ENCODE measurements at regions not wholly inside any gene's neighbourhood (a gene's known extent, or its start where the extent isn't known, plus 50 kb on each side); places are given as distances from the start of the nearest gene placed in this dataset.

DNA sequence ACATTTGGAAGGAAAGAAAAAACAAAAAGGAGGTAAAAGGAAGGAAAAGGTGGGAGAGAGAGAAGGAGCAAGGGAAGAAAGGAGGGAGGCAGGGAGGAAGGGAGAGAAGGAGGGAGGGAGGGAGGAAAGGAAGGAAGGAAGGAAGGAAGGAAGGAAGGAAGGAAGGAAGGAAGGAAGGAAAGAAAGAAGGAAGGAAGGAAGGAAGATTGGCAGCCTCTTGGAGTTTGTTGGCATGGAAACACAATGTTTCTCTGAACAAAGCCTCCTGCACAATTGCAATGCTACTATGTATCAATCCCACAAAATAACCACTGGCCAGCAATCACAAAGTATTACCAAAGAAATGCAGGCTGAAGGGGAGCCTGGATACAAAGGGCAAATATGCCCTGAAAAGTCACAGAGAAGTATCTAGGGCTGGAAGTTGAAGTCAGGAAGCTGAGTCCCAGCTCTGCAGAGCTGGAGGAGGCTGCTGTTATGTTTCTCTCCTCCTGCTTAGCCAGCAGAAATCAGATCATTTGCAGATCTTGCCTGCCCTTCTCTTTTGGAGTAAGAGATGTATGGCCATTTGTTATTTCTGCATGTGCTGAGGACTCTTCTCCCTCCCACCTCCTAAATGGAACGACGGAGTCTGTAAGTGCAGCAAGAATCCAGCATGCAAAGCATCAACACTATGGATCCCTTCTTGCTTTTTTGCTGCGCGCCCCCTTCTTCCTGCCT lies 195.9 kb upstream of the LDB2 start:
- intact Hi-C loops (cut with DNase I), result no loop called here
- no peak for DNase-seq (ENCODE audit: low spot score)

DNA sequence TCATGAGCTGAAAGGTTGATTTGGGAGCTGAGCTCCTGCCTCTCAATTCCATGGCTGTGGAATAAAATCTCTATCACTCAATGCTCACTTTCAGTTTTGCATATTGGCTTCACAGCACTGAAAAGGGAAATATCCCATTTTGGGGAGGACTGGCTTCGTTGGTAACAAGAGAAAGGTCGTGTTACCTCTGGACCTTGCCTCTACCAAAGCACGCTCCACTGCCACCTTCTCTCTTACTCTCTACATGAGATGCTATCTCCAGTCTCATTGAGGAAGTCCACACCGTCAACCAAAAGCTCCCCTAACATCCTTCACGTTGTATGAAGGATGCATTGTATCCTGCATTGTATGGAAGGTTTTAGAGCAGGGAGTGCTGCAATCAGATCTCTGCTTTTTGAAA lies 195.0 kb upstream of the LDB2 start:
- intact Hi-C loops (cut with DNase I), result no loop called here
- DNase-seq (ENCODE audit: low spot score), result no peak

DNA sequence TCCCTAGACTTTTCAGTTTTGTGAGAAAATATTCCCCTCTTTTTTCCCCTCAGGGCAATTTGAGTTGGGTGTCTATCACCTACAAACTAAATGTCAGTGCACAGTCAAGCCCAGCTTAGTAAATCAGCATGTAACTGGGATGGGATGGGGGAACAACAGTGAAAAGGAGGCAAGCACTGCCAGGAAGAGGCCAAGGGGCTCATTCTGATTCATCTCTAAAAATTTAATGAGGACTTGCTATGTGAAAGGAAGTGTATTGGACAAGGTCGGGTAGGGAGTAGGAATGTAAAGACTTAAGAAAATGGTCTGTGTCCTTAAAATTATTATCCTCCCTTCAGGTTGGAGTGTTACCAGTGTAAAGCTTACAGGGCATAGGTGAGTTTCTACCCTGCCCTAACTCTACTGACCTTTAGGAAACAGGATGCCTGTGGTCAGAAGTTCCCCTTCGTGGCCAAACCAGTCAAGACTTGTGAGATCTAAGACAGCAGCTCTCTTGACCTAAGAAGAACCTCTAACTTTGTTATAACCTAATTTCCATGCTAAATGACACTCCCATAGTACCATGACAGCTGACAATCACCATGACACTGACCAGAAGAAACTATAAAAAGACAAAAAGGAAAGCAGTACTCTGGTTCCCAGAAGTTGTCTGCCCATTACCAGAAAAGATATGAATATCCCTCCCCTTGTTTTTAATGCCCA lies 194.4 kb upstream of the LDB2 start:
- intact Hi-C loops (cut with DNase I), result no loop called here

DNA sequence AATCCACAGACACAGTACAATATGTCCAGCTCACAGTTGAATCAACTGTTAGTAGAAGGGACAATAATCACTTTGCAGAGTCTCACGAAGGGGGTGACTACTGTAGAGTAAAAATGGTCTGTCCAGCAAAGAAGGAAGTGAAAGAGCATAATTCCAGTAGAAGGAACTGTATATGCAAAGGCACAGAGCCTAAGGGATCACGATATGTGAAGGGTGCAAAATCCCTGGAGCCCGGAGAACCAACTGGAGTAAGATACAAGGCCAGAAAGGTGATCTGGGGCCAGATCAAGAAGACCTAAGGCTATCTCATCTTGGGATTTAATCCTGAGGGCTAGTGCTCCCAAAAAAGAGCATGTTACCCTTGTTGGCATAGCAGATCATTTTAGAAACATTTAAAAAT lies 192.7 kb upstream of the LDB2 start:
- intact Hi-C loops (cut with DNase I), result no loop called here
- DNase-seq (ENCODE audit: low spot score), result no peak

More for the DNA sequence above, 194.4 kb upstream of the LDB2 start:
- no peak for DNase-seq (ENCODE audit: low spot score)

DNA sequence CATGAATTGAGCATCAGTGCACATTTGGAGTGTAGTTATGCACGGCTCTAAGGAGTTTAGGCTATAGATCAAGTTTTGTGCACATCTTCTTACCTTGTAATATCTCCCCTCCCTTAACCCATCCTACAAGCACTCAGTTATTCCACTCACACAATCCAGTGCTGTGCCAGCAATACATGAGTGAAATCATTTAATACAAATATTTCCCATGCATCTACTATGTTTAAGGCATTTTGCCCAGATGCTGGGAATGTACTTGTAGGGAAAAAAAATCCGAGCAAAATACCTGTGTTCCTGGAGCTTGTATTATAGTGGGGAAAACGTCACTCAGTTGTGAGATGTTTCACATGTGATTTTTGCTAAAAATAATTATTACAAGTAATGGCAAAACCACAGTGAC lies 191.6 kb upstream of the LDB2 start:
- DNase-seq (ENCODE audit: low spot score), result no peak
- intact Hi-C loops (cut with DNase I), result no loop called here

DNA sequence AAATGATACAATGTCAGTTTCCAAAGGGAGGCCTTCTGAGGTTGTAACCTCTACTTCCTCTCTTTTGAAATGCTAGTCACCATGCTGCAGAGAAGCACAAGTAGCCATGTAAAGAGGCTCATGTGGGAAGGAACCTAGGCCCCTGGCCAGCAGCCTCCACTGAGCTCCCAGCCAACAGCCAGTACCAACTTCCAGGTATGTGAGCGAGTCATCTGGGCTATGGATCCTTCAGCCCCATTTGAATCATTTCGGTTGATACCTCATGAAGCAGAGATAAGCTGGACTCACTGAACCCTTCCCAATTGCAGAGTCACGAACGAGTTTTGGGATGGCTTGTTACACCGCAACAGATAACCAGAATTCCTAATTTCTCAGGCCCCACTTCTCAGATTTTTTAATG lies 187.0 kb upstream of the LDB2 start:
- intact Hi-C loops (cut with DNase I), result no loop called here
- no peak for DNase-seq (ENCODE audit: low spot score)

DNA sequence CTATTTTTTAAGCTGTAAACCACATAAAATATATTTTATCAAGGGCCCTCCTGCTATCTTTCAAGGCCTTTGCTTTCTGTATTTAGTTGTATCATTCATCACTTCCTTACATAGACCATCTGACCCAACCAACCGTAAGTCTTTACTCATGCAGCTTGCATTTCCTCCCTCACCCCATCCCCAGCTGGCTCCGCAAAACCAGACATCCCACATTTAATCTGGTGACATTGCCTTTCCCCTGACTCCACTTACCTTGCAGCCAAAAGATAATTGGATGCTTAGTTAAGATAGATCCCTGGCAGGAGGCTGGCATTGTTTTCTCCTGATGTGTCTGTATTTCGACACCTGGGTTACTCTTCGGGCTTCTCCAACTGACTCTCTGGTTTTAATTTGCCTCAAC lies 183.7 kb upstream of the LDB2 start:
- intact Hi-C loops (cut with DNase I), result no loop called here
- no peak for DNase-seq (ENCODE audit: low spot score)

DNA sequence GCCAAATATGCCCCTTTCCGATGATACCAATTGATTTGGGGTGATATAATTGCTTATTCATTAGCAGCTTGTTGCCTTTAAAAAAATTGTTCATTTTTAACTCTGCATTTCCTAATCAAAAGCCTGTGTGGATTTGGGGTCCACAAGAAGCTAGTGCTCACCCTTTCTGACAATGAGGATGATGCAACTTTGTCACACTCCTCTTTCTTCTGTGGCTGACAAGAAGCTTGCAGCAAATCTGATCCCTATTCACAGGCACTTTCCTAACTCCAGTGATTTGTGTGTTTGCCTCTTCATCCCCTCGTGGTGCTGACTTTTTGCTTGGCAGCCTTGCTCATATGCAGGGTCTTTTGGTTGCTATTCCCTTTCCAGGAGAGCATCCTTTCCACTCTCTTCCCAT lies 182.7 kb upstream of the LDB2 start:
- DNase-seq (ENCODE audit: low spot score), result no peak
- intact Hi-C loops (cut with DNase I), result no loop called here

DNA sequence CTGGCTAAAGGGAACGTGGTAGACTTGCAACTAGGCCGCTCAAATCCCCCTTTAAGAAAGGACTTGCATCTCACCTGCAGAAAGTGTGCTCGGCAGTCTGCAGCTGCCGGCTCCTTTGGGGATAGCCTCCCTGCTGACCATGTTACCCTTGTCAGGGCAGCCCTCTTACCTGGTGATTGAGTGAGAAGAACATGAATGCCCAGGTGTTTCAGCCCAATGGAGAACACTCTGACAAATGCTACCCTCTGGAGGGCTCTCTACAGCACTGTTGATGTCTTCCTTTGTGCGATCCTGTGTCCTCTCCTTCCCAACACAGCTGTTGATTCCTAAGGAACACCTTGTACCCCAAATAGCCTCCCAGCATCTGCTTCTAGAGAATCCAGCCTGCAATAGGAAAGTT lies 178.7 kb upstream of the LDB2 start:
- DNase-seq (ENCODE audit: low spot score), result no peak
- intact Hi-C loops (cut with DNase I), result no loop called here

DNA sequence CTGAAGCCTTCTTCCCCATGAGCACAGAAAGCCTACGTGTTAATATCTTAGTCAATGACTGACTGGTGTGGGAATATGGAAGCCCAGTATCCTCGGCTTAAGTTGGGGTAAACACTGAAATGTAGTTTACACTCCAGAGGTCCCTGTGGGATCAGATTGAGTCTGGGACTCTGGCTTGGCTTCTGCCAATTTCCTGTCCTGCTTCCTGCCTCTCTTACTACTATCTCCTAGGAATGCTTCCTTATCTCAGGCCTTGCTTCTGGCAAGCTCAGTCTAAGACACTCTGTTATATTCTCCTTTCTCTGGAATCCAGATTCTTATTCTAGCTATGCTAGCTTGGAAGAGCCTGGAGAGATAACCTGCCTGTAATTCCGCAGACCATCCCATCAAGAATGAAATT lies 174.0 kb upstream of the LDB2 start:
- intact Hi-C loops (cut with DNase I), result no loop called here
- DNase-seq (ENCODE audit: low spot score), result no peak

DNA sequence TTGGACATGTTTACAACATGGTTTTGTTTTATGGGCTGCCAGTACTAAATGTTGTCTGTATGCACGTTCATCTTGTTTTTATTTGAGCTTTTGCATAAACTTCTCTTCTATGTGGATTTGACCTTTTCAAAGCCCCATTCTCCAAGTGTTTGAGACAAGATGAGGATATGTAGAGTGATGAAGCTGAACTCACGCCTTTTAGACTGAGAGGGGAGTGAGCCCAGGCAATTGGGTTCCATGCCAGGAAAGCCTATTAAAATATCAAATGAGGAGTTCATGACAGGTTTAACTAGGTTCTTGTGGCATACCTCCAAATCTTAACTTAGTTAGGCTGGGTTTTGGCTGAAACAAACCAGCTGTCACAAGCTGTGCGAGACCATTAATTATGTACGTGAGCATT lies 170.4 kb upstream of the LDB2 start:
- no peak for DNase-seq (ENCODE audit: low spot score)
- intact Hi-C loops (cut with DNase I), result no loop called here

DNA sequence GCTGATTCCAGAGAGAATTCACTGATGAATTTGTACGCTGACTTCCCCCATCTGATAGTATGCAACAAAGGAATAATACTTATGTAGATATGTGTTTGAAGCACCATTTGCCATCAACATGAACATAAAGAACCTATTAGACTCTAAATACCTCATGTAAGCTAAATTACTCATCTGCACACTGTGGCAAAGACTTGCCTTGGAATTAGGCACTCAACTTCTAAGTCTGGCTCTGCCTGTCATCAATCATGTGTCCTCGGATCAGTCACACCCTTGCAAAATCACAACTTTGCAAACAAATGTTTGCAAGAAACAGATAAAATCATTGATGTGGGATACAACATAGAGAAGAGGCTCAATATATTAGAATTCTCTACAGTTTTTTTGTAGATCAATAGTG lies 169.9 kb upstream of the LDB2 start:
- no peak for DNase-seq (ENCODE audit: low spot score)
- intact Hi-C loops (cut with DNase I), result no loop called here

DNA sequence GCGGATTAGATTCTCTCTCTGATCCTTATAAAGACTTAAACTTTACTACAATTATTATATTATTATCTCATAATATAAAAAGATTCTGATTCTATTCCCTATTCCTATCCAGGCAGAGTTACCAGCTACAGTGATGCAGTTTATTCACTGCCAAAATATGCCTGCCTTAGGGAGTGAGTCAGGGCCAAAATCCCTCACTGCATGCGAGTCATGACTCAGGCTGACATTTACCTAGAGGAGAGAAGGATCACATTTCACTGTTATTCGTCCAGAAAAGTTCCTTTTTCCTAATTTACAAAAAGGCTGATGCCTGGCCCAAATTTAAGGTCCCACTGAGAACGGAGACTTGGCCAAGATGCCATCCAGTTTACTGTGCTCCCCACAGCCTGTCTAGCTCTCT lies 168.5 kb upstream of the LDB2 start:
- intact Hi-C loops (cut with DNase I), result no loop called here
- DNase-seq (ENCODE audit: low spot score), result no peak

DNA sequence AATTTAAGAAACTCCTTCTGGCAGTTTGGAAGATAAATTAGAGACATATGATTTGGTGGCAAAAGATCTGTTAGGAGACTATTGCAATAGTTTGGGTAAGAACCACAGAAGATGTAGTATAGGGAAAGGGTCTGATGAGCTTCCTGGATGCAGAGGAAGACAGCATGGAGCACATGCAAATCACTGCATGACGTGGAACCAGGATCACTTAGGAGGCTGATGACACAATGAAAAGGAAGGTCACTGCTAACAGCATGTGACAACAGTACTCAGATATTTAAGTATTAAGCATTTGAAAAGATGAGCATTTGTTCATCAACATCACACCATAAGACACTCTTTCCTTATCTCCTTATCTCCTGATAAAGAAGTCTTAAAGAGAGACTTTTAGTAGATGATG lies 167.8 kb upstream of the LDB2 start:
- no peak for DNase-seq (ENCODE audit: low spot score)
- intact Hi-C loops (cut with DNase I), result no loop called here

DNA sequence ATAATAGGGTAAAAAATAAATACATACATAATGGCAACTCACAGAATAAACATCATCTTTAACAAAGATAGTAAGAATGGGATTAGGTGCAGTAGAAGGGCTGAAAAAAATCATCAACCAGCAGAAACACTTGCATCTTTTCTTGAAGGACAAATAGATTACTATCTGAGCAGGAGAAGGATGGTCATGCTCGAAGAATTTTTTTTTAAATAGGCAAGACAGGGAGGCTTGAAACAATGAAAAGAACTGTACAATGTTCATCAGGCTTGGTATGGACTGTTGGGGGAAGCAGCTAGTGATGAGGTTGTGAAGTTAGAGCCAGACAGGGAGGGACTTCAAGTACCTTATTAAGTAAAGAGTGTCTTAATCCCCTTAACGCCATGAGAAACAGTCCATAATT lies 167.4 kb upstream of the LDB2 start:
- intact Hi-C loops (cut with DNase I), result no loop called here
- DNase-seq (ENCODE audit: low spot score), result no peak

DNA sequence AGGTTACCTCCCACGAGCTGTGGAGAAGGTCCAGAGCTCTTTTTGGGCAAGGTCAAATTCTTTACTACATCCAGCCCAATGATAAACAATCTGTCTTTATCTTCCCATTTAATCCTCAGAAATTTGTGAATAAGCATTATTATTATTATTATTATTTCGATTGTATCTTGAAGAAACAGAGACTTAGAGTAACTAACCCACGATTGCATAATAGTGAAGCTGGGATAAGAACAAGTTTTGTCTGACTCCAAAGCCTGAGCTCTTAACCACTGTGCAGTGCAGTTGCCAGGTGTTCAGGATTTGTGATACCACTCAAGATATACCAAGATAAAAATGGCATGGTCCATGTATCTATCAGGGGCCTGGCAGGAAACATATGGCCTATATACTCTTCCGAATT lies 166.5 kb upstream of the LDB2 start:
- DNase-seq (ENCODE audit: low spot score), result no peak
- intact Hi-C loops (cut with DNase I), result no loop called here

DNA sequence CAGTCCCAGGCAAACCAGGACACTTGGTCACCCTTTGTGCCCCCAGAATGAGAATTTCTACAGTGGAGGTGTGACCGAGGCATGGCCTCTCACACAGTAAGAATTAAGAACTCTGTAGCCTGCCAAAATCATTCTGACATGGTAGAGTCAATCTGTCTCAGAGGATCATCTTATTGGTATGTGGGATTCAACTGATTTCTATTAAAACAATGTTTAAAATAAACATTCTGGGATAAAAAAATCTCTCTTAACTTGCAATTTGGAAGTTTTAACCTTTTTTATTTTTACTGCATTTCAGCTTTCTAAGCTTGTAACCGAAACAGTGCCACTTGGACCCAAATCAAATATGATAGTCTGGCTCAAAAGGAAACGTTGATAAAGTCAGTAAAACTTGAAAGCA lies 165.4 kb upstream of the LDB2 start:
- intact Hi-C loops (cut with DNase I), result no loop called here

DNA sequence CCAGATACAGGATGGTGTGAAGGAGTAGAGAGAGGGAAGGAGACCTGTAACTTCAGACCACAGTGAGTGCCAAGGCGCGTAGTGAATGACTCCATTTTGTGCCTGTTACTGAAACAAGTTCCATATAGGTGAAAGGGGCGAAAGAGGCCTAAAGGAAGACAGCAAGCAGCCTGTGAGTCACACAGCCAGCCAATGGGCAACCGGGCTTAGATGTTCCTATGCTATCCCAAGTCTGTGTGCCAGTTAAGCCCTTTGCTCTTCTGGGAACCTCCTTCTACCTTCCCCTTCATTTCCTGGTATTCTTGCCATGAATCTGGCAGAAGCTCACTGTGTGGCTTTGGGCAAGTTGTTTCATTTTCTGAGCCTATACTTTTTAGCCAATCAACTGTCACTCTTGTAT lies 161.8 kb upstream of the LDB2 start:
- intact Hi-C loops (cut with DNase I), result no loop called here
- DNase-seq (ENCODE audit: low spot score), result no peak

More for the DNA sequence above, 165.4 kb upstream of the LDB2 start:
- DNase-seq (ENCODE audit: low spot score), result no peak

DNA sequence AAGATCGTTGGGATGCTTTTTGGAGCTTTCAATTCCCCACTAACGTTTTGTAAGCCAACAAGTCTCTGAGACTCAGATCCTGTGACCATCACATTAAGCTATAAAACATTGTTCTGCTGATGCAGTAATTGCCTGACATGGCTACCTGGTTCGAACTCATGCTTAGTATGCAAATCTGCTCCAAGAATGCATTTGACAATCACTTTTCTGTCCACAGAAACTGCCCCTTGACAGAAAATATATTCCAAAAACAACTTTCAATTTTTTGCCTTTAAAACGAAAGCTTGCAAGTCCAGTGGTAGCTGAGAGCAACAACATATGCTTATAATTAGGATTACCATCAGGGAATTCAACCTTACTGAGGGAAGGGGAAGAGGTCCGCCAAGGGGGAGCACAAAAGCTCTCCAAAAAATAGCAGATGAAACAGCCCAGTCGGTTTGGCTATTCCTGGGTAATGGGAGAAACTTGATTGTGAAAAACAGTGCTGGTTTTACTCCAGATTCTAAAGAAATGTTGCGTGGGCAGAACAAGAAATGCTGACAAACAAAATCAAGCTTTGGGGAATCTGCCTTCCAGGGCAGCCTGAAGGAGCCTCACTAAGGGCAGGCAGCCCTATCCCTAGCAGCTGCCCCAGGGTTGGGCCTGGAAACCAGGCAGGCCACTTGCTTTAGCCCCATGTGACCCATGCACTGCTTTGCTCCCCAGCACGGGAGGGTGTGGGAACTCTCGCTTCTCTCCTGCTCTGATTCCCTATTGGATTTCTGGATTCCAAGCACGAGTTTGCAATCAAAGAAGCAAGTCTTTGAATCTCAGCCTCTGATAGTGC lies 160.7 kb upstream of the LDB2 start:
- no peak for DNase-seq (ENCODE audit: low spot score)
- intact Hi-C loops (cut with DNase I), result no loop called here

DNA sequence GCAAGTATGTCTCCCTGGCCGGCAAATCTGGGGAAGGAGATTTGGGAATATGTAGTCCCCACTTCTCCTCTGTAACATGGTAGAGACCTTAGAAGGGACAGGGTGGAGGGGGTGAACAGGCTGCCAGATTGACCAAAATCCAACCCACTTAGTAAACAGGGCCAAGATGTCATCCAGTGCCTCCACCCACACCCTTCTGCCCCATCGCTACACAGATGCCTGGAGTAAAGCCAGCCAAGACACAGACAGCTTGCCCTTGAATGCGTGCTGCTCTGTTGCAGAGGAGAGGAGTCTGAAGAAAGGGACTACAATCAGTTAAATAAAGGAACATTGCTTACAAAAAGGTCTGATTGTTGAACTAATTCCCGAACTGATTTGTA lies 160.1 kb upstream of the LDB2 start:
- intact Hi-C loops (cut with DNase I), result no loop called here
- DNase-seq (ENCODE audit: low spot score), result no peak

DNA sequence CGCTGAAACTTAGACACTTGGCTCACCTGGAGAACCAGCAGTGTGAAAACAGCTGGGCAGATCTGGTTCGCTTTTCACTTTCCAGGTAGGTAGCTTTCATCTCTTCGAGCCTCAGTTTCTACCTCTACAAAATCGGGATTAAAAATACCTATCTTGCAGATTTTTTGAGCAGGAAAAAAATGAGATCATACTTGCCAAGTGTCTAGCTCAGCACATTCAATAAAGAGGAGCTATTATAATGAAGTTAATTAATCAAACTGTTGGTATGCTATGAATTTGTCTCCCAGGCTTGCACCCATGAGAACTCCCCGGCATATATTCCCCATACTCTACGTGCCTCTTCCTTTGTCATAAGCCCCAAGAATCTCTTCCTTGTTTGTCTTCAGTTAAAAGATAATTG lies 158.6 kb upstream of the LDB2 start:
- DNase-seq (ENCODE audit: low spot score), result no peak

More for the DNA sequence above, 158.6 kb upstream of the LDB2 start:
- intact Hi-C loops (cut with DNase I), result no loop called here

Measured in cardiac septum (tissue), 1 donor.